HG02588 (cell line): ENCODE measurements at regions not wholly inside any gene's neighbourhood (a gene's known extent, or its start where the extent isn't known, plus 50 kb on each side); places are given as distances from the start of the nearest gene placed in this dataset.

Source experiments
- ATAC-seq: cut with Tn5 transposase; IDR thresholded peaks from one replicate; pipeline ENCODE4 v1.9.1; 2021; ENCODE audit warnings: mild to moderate bottlenecking, moderate library complexity; ENCODE audit not compliant: unreplicated experiment

DNA sequence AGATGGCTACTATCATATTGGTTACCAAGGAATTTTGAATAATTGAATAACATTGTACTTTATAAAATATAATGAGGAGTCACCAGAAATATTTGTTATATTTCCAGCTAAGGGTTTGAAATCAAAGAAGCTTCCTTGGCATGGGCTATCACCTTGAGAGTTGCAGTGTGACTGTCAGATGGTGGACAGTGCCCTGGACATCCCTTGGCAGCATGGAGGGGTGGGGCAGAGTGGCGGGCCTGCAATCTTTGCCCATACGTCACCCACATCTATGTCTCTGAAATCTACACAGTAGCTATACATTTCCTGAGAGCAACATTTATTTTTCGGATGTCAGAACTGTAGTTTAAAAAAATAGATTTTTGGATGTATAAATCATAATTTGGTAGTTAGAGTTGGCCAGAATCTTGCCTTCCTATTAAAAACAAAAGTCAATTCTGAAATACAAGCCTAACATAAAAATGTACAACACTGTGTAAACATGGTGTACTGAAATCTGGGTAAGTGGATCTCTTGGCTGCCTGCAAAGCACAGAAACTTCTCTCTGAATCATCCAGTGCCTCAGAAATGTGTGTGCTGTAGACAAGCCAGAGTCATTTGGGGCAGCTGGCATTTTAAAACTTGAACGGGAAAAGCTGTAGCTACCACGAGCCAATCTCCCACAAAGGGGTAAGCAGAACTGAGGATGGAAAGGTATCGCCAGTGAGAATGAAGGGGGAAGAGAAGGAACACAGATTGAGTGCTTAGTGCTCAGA lies 124.2 kb upstream of the ARHGAP28 start:
- ATAC-seq = no peak

DNA sequence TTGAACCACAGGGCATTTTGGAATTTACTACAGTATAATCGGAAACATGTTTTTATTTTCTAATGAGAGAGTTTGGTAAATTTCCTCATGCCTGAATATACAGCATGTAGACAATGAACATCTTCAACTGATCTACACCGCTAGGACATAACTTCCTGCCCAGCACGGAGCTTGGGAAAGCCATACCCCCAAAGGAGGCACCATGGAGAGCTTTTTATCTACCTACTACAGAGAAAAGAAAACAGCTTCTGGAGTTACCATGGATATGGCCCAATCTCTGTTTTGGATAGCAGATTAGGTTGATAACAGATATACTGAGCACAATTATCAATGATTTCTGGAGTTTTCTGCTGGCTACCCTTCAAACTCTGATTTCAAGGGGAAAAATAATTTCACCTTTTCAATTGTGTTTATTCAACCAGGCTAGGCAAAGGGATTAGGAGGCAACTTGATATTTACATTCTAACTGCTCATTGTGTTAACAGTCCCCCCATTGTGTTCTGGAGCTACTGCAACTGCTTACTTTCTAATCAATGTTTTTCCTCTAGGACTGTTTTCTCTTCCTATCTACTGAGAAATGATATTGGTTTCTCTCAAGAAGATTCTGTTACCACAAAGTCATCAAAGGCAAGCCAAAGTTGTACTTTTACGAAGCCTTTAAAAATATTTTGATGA lies 123.0 kb upstream of the ARHGAP28 start:
- no peak for ATAC-seq

DNA sequence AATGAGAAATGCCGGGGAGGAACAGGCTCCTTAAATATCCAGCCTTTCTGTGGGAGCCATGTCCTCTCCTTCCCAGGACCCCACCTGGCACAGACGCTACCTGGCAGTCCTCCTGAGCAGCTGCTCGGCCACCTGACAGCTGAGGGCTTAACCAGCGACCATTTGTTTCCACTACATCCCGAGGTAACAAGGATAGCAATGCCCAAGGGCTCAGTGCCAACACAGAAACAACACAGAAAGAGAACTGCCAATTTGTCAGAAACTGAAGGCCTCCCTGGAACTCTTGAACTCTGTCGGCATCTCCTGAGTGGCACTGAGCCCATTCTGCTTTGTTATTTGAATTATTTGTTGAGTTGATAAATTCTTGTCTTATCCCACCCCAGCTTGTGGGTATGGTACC lies 122.2 kb upstream of the ARHGAP28 start:
- no peak for ATAC-seq

DNA sequence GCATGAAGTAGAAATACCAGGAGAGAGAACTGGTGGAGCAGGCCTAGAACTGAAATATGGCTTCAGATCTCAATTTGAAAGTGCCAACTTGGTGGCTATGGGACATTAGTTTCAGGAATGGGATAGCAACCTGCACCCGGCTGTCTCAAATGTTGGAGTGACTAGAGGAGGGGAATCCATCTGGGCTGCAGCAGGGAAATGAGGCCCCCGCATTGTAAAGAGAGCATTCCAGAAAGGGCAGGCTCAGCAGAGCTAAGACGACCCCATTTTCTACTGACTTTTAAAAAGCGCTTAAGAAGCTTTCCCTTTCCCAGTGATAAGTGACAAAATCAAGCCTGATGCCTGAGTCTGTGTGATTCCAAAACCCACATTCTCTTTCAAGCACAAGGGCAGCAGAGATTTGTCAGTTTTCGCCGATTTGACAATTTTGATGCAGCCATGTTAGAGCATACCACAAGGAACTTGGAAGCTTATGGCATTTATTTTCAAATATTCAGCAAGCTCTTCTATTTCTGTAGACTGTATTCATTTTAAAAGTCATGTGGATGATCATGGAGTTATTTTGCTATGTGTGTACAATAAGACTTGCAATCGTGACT lies 119.8 kb upstream of the ARHGAP28 start:
- no peak for ATAC-seq

DNA sequence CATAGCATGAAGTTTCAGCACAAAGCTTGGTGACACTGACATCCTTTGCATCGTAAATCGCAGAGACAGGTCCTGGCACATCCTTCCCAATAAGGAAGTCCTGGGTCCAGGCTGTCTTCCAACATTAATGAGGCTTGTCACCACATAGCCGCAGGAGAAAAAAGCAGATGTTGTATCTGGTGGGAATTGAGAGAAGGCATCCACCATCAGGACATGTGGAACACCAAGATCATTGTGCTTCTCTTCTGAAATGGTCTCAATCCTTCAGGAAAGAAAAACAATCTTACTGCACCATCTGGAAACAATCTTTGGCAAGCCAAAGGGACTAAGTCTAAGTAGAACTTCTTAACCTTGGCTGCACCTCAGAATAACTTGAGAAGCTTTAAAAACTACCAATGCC lies 119.0 kb upstream of the ARHGAP28 start:
- no peak for ATAC-seq

DNA sequence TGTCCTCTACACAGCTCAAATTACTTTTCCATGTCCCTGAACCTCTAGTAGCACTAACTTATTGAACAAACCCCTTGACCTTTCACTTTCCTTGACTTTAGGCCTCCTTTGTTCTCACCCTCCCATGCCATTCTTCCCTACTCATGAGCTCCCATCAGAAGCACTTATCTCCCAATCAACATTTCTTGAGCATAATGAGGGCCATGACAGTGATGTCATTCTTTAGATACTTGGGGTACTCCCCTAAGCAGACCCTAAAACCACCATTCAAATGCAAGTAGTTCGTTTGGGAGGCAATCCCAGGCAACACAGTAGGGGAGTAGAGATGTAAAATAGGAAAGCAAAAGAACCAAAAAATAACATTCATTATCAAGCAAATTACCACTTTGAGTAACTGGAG lies 115.9 kb upstream of the ARHGAP28 start:
- no peak for ATAC-seq

DNA sequence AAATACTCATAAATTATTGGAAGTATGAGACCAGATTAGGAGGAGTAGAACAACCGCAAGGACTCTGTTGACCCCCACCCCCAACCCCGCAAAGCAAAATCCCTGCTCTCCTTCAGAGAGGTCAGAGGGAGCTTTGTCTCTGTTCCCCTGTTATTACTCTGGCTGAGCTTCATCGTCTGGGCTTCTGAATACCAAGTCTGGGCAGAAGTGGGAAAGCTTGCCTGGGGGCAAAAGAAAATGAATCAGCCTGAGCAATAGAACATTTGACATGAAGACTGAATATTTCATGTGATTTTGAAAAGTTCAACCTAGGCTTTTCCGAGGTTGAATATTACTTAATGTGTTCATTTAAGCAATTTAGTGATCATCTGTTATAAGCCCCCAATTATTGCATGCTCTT lies 114.6 kb upstream of the ARHGAP28 start:
- no peak for ATAC-seq

DNA sequence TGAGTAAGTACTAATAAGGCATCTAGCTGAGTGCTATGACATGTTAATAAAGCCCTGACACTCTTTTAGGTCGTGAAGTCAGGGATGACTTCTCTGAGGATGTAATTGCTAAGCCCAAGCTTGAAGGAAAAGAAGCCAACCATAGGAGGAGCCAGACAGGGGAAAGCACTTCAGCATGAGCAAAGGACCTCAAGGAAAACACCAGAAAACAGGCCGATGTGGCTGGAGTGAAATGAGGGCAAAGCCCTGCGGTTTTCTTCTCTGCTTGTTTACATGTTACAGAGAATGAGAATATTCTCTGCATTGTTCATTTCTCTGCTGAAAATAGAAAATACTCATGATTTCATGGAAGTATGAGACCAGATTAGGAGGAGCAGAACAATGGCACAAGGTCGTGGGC lies 112.5 kb upstream of the ARHGAP28 start:
- no peak for ATAC-seq

DNA sequence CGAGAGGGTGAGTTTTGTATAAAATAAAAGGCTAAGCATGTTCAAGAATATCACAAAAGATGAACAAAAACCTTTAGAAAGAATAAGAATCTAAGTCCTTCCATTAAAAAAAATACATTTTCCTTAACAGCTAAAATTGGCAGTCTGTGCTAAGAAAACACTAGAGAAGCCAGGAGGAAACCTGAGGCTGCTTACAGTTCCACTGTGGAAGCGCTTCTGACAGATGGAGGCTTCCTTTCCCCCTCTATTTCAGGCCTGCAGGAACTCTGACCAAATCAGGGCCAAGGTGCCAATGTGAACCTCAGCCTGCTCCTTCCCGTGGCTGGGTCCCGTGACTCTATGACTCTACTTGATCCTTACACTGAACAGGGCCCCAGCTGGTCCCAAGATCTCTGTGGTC lies 108.1 kb upstream of the ARHGAP28 start:
- ATAC-seq = no peak

DNA sequence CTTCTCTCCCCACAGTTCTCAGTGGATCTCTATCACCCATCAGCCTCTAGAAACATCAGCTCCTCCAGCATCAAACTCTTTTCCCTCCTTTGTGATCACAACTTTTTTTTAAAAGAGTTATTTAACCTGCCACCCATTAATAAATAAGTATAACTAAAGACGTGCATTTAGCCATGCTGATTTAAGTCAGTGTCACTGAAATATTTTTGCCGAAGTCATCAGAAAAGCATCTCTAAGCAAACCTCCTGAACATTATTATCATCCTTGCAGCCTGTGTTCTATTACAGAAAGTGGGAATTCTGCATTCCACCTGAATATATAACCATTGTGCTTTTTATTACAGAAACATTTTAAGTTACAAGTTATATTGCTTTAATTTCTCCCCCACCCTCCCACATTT lies 106.2 kb upstream of the ARHGAP28 start:
- no peak for ATAC-seq

DNA sequence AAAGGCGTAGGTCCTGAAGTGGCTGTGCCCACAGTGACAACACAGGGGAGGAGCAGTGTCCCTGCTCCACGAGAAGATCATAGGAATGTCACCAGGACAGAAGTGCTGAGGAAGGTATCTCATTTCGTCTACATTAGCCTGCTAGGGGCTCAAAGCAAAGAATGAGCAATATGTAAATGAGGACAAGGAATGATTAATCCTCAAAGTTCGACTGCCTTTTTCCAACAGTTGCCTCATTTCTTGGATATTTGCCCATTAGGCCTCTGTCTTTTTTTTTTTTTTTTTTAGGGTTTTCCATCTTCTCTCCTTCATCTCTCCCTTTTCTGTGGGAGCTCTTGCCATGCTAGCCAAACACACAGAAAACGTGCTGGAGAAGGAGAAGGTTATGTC lies 105.2 kb upstream of the ARHGAP28 start:
- ATAC-seq = no peak

DNA sequence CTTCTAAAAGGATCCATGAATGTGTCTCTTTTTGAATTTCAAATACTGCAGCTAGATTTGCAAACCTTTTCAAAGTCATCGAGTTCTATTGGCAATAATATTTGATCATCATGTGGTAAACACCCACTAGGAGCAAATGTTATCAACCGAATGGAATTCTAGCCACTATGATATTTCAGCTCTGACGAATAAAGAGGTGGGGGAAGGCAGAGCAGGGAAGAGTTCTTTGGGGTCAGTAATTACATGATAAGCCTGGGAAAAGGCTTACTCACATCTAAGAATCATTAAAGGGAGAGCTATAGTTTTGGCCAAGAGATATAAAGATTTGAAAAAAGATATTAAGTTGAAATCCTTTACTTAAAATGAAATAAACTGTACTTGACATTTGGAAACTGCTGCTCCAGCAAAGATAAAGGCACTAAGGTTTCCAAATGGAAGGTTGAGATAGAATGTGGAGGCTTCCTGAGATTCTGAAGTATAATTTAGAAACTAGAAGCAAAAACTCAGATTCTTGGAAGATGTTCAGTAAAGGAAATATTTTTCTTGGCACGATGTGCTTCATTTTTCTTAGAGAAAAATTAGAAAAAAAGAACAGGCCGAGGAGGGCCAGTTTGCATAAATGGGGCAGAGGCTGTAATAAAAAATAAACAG lies 104.7 kb upstream of the ARHGAP28 start:
- no peak for ATAC-seq

DNA sequence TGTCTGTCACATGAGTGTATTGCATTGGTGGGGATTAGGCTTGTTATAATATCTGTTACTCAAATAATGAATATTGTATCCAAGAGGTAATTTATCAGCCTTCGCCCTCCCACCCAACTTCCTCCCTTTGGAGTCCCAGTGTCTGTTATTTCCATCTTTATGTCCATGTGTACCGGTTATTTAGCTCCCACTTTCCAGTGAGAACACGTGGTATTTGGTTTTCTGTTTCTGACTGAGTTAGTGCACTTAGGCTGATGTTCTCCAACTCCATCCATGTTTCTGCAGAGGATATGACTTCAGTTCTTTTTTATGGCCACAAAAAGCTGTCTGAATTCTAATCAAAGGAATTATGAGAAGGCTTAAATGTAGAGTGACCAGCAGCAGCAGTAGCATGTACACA lies 104.0 kb upstream of the ARHGAP28 start:
- ATAC-seq = no peak

DNA sequence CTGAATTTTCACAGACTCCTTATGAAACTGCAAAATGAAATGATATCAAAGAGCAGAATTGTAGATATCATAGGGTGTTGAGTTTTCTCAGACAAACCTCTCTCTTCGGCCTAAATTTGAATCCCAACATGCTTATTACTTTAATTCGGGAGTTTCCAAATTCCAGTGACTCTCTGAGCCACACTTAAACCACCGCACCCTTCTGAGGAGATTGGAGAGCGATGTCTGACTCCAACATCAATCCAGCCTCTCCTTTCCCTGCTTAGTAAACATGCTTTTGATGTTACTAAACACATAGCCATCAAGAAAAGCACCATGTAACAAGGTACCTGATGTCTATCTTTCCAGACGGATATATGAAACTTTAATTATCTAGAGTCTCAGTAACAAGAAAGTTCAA lies 103.1 kb upstream of the ARHGAP28 start:
- ATAC-seq = no peak

DNA sequence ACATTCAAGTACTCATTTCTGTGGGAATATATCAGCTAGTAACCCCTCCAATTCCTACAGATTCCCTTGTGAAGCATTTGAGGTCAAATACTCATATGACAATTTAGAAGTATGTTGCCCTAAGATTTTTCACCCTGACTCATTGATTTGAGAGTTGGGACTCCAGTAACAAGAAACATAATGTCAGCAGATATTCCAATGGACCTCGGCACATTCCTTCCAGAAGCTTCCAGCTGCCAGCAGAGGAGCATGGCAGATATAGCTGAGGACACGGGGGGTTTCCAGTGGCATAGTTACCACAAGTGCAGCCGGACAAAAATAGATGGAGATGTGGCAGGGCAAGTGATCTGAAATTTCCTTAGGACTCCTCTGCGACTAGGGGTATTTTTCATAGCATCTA lies 101.9 kb upstream of the ARHGAP28 start:
- ATAC-seq = no peak

DNA sequence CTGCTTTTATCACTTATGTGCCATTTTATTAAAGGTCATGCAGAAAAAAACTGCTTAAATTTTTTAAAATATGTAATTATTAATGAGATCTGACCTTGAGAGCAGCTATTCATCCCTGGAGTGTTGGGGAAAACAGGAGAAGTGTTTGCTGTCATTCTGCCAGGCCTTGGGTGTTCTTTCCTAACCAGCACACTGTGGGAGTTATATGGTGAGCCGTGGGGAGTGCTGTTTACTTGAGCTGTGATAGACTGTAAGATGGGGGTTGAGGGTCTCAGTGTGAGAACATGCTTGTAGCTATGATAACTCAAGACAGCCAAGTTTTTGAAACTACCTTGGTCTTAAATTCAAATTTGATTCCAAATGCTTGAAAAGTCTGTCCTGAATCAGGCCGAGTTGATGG lies 101.3 kb upstream of the ARHGAP28 start:
- no peak for ATAC-seq

DNA sequence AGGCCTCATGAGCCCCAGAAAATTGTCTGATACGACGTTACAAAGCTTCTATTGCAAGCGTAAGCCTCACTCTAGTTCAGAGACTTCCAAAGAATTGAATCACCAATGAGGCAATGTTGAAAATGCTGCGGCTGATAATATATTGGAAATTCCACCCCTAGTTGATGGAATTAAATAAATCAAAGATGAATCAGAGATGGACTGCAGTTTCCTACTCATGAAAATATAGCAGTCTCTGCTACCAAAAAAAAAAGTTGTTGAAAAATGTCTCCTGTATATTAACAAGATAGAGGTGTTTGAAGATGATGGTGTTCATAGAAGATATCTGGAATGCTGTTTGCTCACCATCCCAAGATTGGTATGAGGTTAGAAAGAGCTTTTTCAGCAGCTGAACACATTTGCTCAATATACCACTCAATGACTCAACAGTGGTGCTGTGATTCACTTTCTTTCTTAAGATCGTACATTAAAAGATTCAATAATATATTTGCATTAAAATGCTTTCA lies 99.8 kb upstream of the ARHGAP28 start:
- ATAC-seq = no peak

DNA sequence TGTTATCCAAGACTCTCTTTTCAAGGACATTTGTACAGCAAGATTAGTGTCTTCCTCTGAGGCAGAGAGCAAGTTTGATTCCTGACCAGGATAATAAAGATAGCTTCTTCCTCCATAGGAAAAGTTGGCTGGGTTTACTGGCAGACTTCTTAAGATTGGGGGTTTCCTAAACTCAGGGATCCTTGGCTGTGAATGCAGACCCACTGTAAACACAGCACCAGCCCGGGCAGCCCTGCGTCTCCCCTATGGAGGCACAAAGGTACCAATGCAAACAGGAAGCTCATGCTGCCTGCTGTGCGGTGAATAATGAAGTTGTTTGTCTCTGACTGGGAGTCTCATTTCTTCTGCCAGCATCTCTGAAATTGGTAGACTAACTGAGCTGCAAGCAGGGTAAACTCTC lies 96.2 kb upstream of the ARHGAP28 start:
- ATAC-seq = no peak

DNA sequence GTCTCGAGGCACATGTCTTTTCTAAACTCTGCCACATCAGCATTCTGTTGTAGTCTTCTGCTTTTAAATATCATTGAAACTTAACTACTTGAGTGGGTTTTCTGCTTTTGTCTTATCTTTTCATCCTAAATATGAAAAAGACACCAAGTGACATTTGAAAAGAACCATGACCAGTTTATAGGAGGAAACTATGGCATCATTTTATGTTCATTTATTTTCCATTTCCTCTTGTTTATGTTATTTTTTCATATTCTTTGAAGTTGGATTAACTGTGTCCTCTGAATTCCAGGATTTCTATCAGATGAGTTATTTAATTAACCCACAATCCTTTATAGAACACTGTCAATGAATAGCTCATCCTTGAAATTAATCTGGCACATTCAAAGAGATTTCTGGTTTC lies 93.4 kb upstream of the ARHGAP28 start:
- no peak for ATAC-seq

DNA sequence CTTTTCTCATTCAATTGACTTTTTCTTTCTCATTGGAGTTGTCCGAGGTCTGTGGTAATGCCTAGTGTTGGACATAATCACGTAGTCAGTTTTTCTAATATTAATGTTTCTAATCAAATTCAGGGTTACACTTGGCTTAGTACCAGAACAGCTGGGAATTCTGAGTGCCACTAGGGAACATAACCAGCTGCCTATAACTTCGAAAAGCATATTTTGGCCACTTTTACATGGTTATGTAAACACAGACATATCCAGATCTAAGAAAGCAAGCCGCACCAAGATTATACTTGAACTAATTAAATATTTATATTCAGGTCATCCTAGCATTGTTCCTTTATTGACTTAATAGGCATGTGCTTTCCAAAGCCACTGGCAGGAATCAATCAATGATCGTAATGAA lies 91.1 kb upstream of the ARHGAP28 start:
- no peak for ATAC-seq

DNA sequence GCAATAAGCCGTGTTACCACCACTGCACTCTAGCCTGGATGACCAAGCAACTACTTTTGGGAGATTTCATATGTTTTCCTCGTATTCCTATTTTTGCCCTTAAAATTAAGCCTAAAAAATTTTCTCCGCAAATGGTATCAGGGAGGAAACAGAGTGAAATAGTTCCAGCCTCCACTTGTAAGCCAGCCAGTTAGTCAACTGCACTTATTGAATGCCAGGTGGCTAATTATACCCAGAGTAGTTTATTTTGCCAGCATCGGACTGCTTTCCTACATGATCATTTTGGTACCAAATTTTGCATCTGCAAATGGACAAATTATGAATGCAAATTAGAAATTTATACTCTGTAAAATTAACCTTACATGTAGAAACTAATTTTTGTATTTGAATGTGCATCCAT lies 90.2 kb upstream of the ARHGAP28 start:
- no peak for ATAC-seq
